Endothelial cell of umbilical vein (primary cell): ENCODE measurements at regions not wholly inside any gene's neighbourhood (a gene's known extent, or its start where the extent isn't known, plus 50 kb on each side); places are given as distances from the start of the nearest gene placed in this dataset.

Source experiments
- EZH2 ChIP-seq: IDR thresholded peaks from 2 replicates; pipeline ENCODE4 v1.6.1; 2012; ENCODE audit warnings: borderline replicate concordance, low read depth, mild to moderate bottlenecking, moderate library complexity, low read length, inconsistent platforms; ENCODE audit not compliant: severe bottlenecking
- FOS ChIP-seq: IDR thresholded peaks from 2 replicates; pipeline ENCODE4 v1.6.1; 2011; ENCODE audit warnings: mild to moderate bottlenecking, low read length, moderate library complexity, borderline replicate concordance; ENCODE audit not compliant: insufficient read depth
- GATA2 ChIP-seq: IDR thresholded peaks from 2 replicates; pipeline ENCODE4 v1.7.0; 2011; ENCODE audit warnings: low read depth, mild to moderate bottlenecking, moderate library complexity, mixed read lengths, low read length; ENCODE audit not compliant: insufficient read length, insufficient read depth
- JUN ChIP-seq: IDR thresholded peaks from 2 replicates; pipeline ENCODE4 v1.6.1; 2011; ENCODE audit warnings: borderline replicate concordance, low read depth; ENCODE audit not compliant: insufficient read length, insufficient read depth
- MYC ChIP-seq: IDR thresholded peaks from one replicate; pipeline ENCODE4 v1.6.1; 2011; ENCODE audit warnings: mild to moderate bottlenecking, low read depth, low read length
- POLR2A ChIP-seq: IDR thresholded peaks from 2 replicates; pipeline ENCODE4 v1.6.1; 2012; ENCODE audit warnings: low read depth, mild to moderate bottlenecking, control low read depth, low read length
- POLR2AphosphoS5 ChIP-seq: IDR thresholded peaks from 2 replicates; pipeline ENCODE4 v1.6.1; 2012; ENCODE audit warnings: low read depth, mild to moderate bottlenecking, control low read depth, low read length, moderate library complexity; ENCODE audit not compliant: insufficient read depth
- TF ChIP-seq, protein P1 (sequence below), 2 donors: IDR thresholded peaks; 1 replicate in 1 of 2; 2 replicates in 1 of 2; pipeline ENCODE4 v1.5.1; 2011; ENCODE audit warnings: low read length in 2 of 2, mild to moderate bottlenecking in 2 of 2, moderate library complexity in 2 of 2, control low read depth in 1 of 2, inconsistent platforms in 1 of 2, low read depth in 1 of 2; ENCODE audit not compliant: insufficient read depth in 1 of 2; ENCODE audit errors: extremely low read depth in 1 of 2
- TF ChIP-seq, protein P2 (sequence below): IDR thresholded peaks from 2 replicates; pipeline ENCODE4 v1.6.1; 2011; ENCODE audit not compliant: insufficient read depth, insufficient read length

DNA sequence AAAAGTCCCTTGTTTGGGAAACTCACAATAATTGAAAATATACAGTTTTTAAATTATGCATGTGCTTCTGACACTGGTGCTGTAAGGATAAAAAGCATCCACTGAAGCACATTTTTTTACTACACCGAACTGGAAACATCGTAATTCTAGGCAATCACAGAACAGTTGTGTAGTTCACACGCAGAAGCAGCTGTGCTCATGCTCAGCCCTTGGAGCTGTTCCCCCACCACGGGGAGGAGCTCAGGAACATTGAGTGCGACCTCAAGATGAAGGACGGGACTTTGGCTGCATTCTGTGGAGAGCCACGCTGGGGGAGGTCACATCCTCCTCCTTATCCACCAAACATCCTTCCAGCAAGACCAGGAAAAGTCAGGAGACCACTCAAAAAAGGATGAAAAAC, 466.3 kb upstream of the CDH4 start:
- TF ChIP-seq, protein P1, sequence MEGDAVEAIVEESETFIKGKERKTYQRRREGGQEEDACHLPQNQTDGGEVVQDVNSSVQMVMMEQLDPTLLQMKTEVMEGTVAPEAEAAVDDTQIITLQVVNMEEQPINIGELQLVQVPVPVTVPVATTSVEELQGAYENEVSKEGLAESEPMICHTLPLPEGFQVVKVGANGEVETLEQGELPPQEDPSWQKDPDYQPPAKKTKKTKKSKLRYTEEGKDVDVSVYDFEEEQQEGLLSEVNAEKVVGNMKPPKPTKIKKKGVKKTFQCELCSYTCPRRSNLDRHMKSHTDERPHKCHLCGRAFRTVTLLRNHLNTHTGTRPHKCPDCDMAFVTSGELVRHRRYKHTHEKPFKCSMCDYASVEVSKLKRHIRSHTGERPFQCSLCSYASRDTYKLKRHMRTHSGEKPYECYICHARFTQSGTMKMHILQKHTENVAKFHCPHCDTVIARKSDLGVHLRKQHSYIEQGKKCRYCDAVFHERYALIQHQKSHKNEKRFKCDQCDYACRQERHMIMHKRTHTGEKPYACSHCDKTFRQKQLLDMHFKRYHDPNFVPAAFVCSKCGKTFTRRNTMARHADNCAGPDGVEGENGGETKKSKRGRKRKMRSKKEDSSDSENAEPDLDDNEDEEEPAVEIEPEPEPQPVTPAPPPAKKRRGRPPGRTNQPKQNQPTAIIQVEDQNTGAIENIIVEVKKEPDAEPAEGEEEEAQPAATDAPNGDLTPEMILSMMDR (IDR thresholded peaks at IDR 0.05; ENCODE audit: extremely low read depth in 1 of 2, insufficient read depth in 1 of 2, low read depth in 1 of 2, low read length in 2 of 2): no peak
- TF ChIP-seq, protein P2, sequence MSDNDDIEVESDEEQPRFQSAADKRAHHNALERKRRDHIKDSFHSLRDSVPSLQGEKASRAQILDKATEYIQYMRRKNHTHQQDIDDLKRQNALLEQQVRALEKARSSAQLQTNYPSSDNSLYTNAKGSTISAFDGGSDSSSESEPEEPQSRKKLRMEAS: no peak
- TF ChIP-seq POLR2AphosphoS5: no peak
- no peak for TF ChIP-seq MYC
- TF ChIP-seq POLR2A: no peak
- no peak for TF ChIP-seq GATA2
- no peak for TF ChIP-seq EZH2
- no peak for TF ChIP-seq JUN
- TF ChIP-seq FOS: no peak
